ENCODE measurements at regions not wholly inside any gene's neighbourhood (a gene's known extent, or its start where the extent isn't known, plus 50 kb on each side); places are given as distances from the start of the nearest gene placed in this dataset.

GRCh38 chr2:176826984-176827668 is 385.5 kb upstream of the HNRNPA3 start:
- in situ Hi-C loops (cut with HindIII; ENCODE audit: extremely low pct_ligation_motif_present, low pct_unique_long_range_greater_than_20kb), result loop anchor here (10.0 kb wide), 1 partner anchor 318 kb away; no protein-coding TSS in a partner anchor
- peaks cover 0 to 13% of the 10 kb centered on the region in 2 experiments; a peak in 4 of 5 replicates for H3K27me3 ChIP-seq (ENCODE audit: control insufficient read depth in 1 of 2, insufficient read depth in 2 of 2, low read length in 2 of 2)

GRCh38 chr2:176830362-176830761 is 382.2 kb upstream of the HNRNPA3 start:
- peaks cover 0 to 11% of the 10 kb centered on the region in 2 experiments; a peak in 2 of 5 replicates for H3K27me3 ChIP-seq (ENCODE audit: control insufficient read depth in 1 of 2, insufficient read depth in 2 of 2, low read length in 2 of 2)
- TF ChIP-seq ZNF605 (CRISPR knock-in tag; IDR thresholded peaks at IDR 0.05) (no peak), HNF4A (CRISPR knock-in tag; IDR thresholded peaks at IDR 0.05) (0 out of 2 replicates have a peak, but pooled peaks have one; percentile 17), STAG1 (CRISPR knock-in tag; IDR thresholded peaks at IDR 0.05) (peak; percentile 18; the same call in 1 of the 2 replicates), ZNF367 (CRISPR knock-in tag; IDR thresholded peaks at IDR 0.05; ENCODE audit: borderline replicate concordance) (no peak), CTCF (CRISPR knock-in tag; IDR thresholded peaks at IDR 0.05) (peak; percentile 18; the same call in 1 of the 2 replicates)
- peak; percentile 72 for FAIRE-seq
- BruUV-seq (replicated peaks), result no TSS peak
- 11% methylated on average over 3 of the region's 3 CpGs for WGBS (ENCODE audit: low lambda C conversion rate)
- intact Hi-C loops (cut with micrococcal nuclease; ENCODE audit: unreplicated experiment) (no loop called here), in situ Hi-C loops (cut with HindIII; ENCODE audit: extremely low pct_ligation_motif_present, low pct_unique_long_range_greater_than_20kb) (no loop called here)
- no peaks in the 10 kb centered on the region for H3K4me1 ChIP-seq (ENCODE audit: insufficient read depth, low read length)
- peak; percentile 85 for ATAC-seq
- no peak overlapping the region for H2AFZ ChIP-seq (ENCODE audit: low read length)
- H3K9me3 ChIP-seq (ENCODE audit: low read length), result no peaks in the 10 kb centered on the region
- ChIA-PET POLR2A (no interaction called here), CTCF (ENCODE audit: low intra/inter-chr PET ratio, low total read pairs) (no interaction called here)
- no peak overlapping the region for H3K4me3 ChIP-seq (replicated peaks in 1 of 3; ENCODE audit: insufficient read depth in 1 of 3, low read depth in 2 of 3, low read length in 3 of 3)
- no peaks in the 10 kb centered on the region for H3K36me3 ChIP-seq (replicated peaks in 1 of 2; ENCODE audit: control insufficient read depth in 1 of 2, insufficient read depth in 2 of 2, low read length in 2 of 2)
- DNase-seq (ENCODE audit: low spot score), result peak; percentile 12
- no peaks in the 10 kb centered on the region for H3K79me2 ChIP-seq (ENCODE audit: insufficient read depth, low read length)
- H3K4me2 ChIP-seq (ENCODE audit: low read depth, low read length), result no peak overlapping the region
- H3K9ac ChIP-seq (ENCODE audit: insufficient read depth, low read depth, low read length), result no peak overlapping the region
- H3K27ac ChIP-seq (ENCODE audit: extremely low read length, insufficient read depth, low read length), result no peak overlapping the region
- H4K20me1 ChIP-seq (ENCODE audit: insufficient read depth, low read length), result no peaks in the 10 kb centered on the region

More at GRCh38 chr2:176826984-176827668, 385.5 kb upstream of the HNRNPA3 start:
- Histone ChIP-seq H3K4me2 (ENCODE audit: low read depth, low read length) (no peak overlapping the region), H3K27ac (ENCODE audit: extremely low read length, insufficient read depth, low read length) (no peak overlapping the region), H2AFZ (ENCODE audit: low read length) (no peak overlapping the region), H4K20me1 (ENCODE audit: insufficient read depth, low read length) (no peaks in the 10 kb centered on the region), H3K9me3 (ENCODE audit: low read length) (no peaks in the 10 kb centered on the region), H3K79me2 (ENCODE audit: insufficient read depth, low read length) (no peaks in the 10 kb centered on the region), H3K36me3 (replicated peaks in 1 of 2; ENCODE audit: control insufficient read depth in 1 of 2, insufficient read depth in 2 of 2, low read length in 2 of 2) (no peaks in the 10 kb centered on the region), H3K4me3 (replicated peaks in 1 of 3; ENCODE audit: insufficient read depth in 1 of 3, low read depth in 2 of 3, low read length in 3 of 3) (no peak overlapping the region), H3K4me1 (ENCODE audit: insufficient read depth, low read length) (no peaks in the 10 kb centered on the region), H3K9ac (ENCODE audit: insufficient read depth, low read depth, low read length) (no peak overlapping the region)
- ChIA-PET POLR2A (no interaction called here), CTCF (ENCODE audit: low intra/inter-chr PET ratio, low total read pairs) (no interaction called here)
- TF ChIP-seq ZNF337 (CRISPR knock-in tag; IDR thresholded peaks at IDR 0.05; ENCODE audit: borderline replicate concordance, low read depth) (no peak), CREB1 (IDR thresholded peaks at IDR 0.05) (peak; percentile 26; the same call in 1 of the 2 replicates), CREB1 (CRISPR knock-in tag; IDR thresholded peaks at IDR 0.05) (no peak), MATR3 (CRISPR knock-in tag; IDR thresholded peaks at IDR 0.05) (no peak)
- WGBS (ENCODE audit: low lambda C conversion rate), result 23% methylated on average over 9 of the region's 9 CpGs
- DNase-seq (ENCODE audit: low spot score) (no peak), FAIRE-seq (no peak), ATAC-seq (no peak)
- BruUV-seq (replicated peaks), result no TSS peak
- intact Hi-C loops (cut with micrococcal nuclease; ENCODE audit: unreplicated experiment), result no loop called here

Measured in HepG2 (cell line).